SK-N-SH treated with all-trans-retinoic acid at 6 μM for 48 hours (cell line): ENCODE measurements at regions not wholly inside any gene's neighbourhood (a gene's known extent, or its start where the extent isn't known, plus 50 kb on each side); places are given as distances from the start of the nearest gene placed in this dataset.

Source experiments
- OSR1 ChIP-seq: fragments of 250-450 bp; sonication (Bioruptor Pico); IDR thresholded peaks from 2 replicates; pipeline ENCODE4 v1.8.0; 2022; ENCODE audit warnings: moderate library complexity, mild to moderate bottlenecking, inconsistent platforms
- PPARA ChIP-seq: fragments of 250-450 bp; sonication (Bioruptor Pico); IDR thresholded peaks from 2 replicates; pipeline ENCODE4 v1.5.0; 2020; ENCODE audit warnings: mild to moderate bottlenecking, borderline replicate concordance
- RARB ChIP-seq: fragments of 250-450 bp; sonication (Bioruptor Pico); IDR thresholded peaks from 2 replicates; pipeline ENCODE4 v1.8.0; 2021; ENCODE audit warnings: mild to moderate bottlenecking, moderate library complexity
- TCF4 ChIP-seq: fragments of 250-450 bp; sonication (Bioruptor Pico); IDR thresholded peaks from 2 replicates; pipeline ENCODE4 v1.8.0; 2021; ENCODE audit warnings: mild to moderate bottlenecking, moderate library complexity, borderline replicate concordance
- TOX ChIP-seq: fragments of 250-450 bp; sonication (Bioruptor Pico); IDR thresholded peaks from 2 replicates; pipeline ENCODE4 v1.8.0; 2021; ENCODE audit warnings: mild to moderate bottlenecking, moderate library complexity, borderline replicate concordance
- ZC3H10 ChIP-seq: fragments of 250-450 bp; sonication (Bioruptor Pico); IDR thresholded peaks from 2 replicates; pipeline ENCODE4 v1.5.1; 2021; ENCODE audit warnings: mild to moderate bottlenecking, moderate library complexity
- ZFP3 ChIP-seq: fragments of 250-450 bp; sonication (Bioruptor Pico); IDR thresholded peaks from 2 replicates; pipeline ENCODE4 v1.5.0; 2020; ENCODE audit warnings: mild to moderate bottlenecking, moderate library complexity
- ZFP30 ChIP-seq: fragments of 450-650 bp; formaldehyde crosslinking; IDR thresholded peaks from 2 replicates; pipeline ENCODE4 v1.5.0; 2022; ENCODE audit warnings: mild to moderate bottlenecking, moderate library complexity
- ZNF565 ChIP-seq: fragments of 450-650 bp; formaldehyde crosslinking; conservative IDR thresholded peaks from 2 replicates; pipeline ENCODE4 v1.5.0; 2020; ENCODE audit warnings: low read depth, mild to moderate bottlenecking, moderate library complexity
- TF ChIP-seq, protein P1 (sequence below): fragments of 250-450 bp; sonication (Bioruptor Pico); IDR thresholded peaks from 2 replicates; pipeline ENCODE4 v1.5.1; 2020; ENCODE audit warnings: low read depth, mild to moderate bottlenecking, moderate library complexity
- TF ChIP-seq, protein P2 (sequence below): fragments of 250-450 bp; sonication (Bioruptor Pico); IDR thresholded peaks from 2 replicates; pipeline ENCODE4 v1.5.0; 2020; ENCODE audit warnings: mild to moderate bottlenecking, moderate library complexity
- TF ChIP-seq, protein P3 (sequence below): fragments of 250-450 bp; sonication (Bioruptor Pico); IDR thresholded peaks from 2 replicates; pipeline ENCODE4 v1.8.0; 2020; ENCODE audit warnings: mild to moderate bottlenecking, moderate library complexity, borderline replicate concordance

DNA sequence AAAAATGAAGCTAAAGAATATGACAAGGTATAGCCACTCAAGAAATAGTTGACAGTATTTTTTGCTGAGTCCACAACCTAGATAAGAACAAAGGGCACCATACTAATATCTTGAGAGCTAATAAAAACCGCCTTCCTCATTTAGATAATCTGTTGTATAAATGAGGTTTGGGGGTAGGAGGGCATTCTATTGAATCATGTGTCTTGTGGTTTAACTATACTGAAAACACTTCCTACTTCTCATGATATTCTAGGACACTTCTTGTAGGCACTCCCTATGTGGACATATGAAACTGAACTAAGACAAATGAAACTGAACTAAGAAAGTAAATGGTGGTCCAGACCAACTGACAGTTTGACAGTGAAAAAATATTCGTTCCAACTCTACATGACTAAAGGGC, 1268.5 kb upstream of the C9orf72 start:
- TF ChIP-seq, protein P1, sequence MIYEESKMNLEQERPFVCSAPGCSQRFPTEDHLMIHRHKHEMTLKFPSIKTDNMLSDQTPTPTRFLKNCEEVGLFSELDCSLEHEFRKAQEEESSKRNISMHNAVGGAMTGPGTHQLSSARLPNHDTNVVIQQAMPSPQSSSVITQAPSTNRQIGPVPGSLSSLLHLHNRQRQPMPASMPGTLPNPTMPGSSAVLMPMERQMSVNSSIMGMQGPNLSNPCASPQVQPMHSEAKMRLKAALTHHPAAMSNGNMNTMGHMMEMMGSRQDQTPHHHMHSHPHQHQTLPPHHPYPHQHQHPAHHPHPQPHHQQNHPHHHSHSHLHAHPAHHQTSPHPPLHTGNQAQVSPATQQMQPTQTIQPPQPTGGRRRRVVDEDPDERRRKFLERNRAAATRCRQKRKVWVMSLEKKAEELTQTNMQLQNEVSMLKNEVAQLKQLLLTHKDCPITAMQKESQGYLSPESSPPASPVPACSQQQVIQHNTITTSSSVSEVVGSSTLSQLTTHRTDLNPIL (CRISPR knock-in tag), result no peak
- no peak for TF ChIP-seq TCF4
- TF ChIP-seq, protein P2, sequence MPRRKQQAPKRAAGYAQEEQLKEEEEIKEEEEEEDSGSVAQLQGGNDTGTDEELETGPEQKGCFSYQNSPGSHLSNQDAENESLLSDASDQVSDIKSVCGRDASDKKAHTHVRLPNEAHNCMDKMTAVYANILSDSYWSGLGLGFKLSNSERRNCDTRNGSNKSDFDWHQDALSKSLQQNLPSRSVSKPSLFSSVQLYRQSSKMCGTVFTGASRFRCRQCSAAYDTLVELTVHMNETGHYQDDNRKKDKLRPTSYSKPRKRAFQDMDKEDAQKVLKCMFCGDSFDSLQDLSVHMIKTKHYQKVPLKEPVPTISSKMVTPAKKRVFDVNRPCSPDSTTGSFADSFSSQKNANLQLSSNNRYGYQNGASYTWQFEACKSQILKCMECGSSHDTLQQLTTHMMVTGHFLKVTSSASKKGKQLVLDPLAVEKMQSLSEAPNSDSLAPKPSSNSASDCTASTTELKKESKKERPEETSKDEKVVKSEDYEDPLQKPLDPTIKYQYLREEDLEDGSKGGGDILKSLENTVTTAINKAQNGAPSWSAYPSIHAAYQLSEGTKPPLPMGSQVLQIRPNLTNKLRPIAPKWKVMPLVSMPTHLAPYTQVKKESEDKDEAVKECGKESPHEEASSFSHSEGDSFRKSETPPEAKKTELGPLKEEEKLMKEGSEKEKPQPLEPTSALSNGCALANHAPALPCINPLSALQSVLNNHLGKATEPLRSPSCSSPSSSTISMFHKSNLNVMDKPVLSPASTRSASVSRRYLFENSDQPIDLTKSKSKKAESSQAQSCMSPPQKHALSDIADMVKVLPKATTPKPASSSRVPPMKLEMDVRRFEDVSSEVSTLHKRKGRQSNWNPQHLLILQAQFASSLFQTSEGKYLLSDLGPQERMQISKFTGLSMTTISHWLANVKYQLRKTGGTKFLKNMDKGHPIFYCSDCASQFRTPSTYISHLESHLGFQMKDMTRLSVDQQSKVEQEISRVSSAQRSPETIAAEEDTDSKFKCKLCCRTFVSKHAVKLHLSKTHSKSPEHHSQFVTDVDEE (CRISPR knock-in tag), result no peak
- TF ChIP-seq ZFP30 (CRISPR knock-in tag), result no peak
- no peak for TF ChIP-seq PPARA (CRISPR knock-in tag)
- no peak for TF ChIP-seq TOX
- TF ChIP-seq OSR1 (CRISPR knock-in tag), result no peak
- TF ChIP-seq, protein P3, sequence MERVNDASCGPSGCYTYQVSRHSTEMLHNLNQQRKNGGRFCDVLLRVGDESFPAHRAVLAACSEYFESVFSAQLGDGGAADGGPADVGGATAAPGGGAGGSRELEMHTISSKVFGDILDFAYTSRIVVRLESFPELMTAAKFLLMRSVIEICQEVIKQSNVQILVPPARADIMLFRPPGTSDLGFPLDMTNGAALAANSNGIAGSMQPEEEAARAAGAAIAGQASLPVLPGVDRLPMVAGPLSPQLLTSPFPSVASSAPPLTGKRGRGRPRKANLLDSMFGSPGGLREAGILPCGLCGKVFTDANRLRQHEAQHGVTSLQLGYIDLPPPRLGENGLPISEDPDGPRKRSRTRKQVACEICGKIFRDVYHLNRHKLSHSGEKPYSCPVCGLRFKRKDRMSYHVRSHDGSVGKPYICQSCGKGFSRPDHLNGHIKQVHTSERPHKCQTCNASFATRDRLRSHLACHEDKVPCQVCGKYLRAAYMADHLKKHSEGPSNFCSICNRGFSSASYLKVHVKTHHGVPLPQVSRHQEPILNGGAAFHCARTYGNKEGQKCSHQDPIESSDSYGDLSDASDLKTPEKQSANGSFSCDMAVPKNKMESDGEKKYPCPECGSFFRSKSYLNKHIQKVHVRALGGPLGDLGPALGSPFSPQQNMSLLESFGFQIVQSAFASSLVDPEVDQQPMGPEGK, result no peak
- no peak for TF ChIP-seq ZC3H10 (CRISPR knock-in tag)
- TF ChIP-seq ZNF565, result no peak
- no peak for TF ChIP-seq RARB (CRISPR knock-in tag)
- no peak for TF ChIP-seq ZFP3 (CRISPR knock-in tag)
